ENCODE measurements at regions not wholly inside any gene's neighbourhood (a gene's known extent, or its start where the extent isn't known, plus 50 kb on each side); places are given as distances from the start of the nearest gene placed in this dataset.
"Not testable (repeated sequence)": the region's sequence is repeated elsewhere in the genome, so short reads cannot be mapped to it uniquely, and the experiment has no call there.

GRCh38 chr9:38482918-38483592, 58.8 kb upstream of the IGFBPL1 start:
- 98% methylated on average over 7 of the region's 10 CpGs for WGBS (ENCODE audit: insufficient coverage)
- H3K36me3 ChIP-seq (ENCODE audit: control insufficient read depth in 4 of 4, insufficient read depth in 4 of 4, low read length in 3 of 4): no peaks in the 10 kb centered on the region
- peaks cover 0 to 3% (median 0%) of the 10 kb centered on the region in 5 experiments for H3K9me3 ChIP-seq (ENCODE audit: control extremely low read depth in 1 of 5, control insufficient read depth in 4 of 5, insufficient read depth in 2 of 5, low read depth in 1 of 5, low read length in 4 of 5)
- no peaks in the 10 kb centered on the region for H3K4me1 ChIP-seq (ENCODE audit: control extremely low read depth in 1 of 4, control insufficient read depth in 4 of 4, insufficient read depth in 4 of 4, low read length in 3 of 4)
- H3K27me3 ChIP-seq (replicated peaks in 2 of 5; ENCODE audit: control insufficient read depth in 4 of 5, insufficient read depth in 5 of 5, low read length in 4 of 5): peaks cover 0 to 11% (median 0%) of the 10 kb centered on the region in 5 experiments
- no peak for DNase-seq
- H3K4me3 ChIP-seq (ENCODE audit: control insufficient read depth in 1 of 7, extremely low read depth in 1 of 7, insufficient read depth in 4 of 7, low read depth in 2 of 7, low read length in 6 of 7): no peak overlapping the region
- H3K27ac ChIP-seq (ENCODE audit: insufficient read depth in 1 of 2, low read depth in 1 of 2, low read length in 2 of 2, poor library complexity in 1 of 2, severe bottlenecking in 2 of 2): no peak overlapping the region
- CTCF ChIA-PET: no interaction called here
- POLR2A ChIA-PET: interaction anchor here (0.9 kb wide), 1 partner anchor 17 kb away, joined by 3 read pairs; no protein-coding TSS in a partner anchor

DNA sequence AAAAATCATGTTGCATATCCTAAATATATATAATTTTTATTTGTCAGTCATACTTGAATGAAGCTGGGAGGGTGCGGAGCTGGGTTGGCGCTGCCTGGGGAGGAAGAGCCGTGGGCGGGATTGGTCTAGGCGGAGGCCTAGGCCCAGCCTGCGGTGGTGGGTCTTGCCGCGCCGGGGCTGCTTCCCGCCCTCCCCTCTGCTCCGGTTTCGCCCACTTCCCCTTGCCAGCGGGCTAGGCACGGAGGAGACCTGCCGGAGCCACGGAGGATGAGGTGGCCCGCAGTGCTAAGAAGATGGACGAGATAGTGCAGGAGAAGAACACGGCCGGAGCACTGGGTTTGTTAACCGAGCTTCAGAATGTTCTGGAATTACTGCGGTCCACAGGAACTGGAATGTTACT, 54.0 kb upstream of the IGFBPL1 start:
- WGBS (ENCODE audit: insufficient coverage): 97% methylated on average over 16 of the region's 22 CpGs
- ChIA-PET CTCF (no interaction called here), POLR2A (no interaction called here)
- no peak for DNase-seq
- Histone ChIP-seq H3K36me3 (ENCODE audit: control insufficient read depth in 4 of 4, insufficient read depth in 4 of 4, low read length in 3 of 4) (no peaks in the 10 kb centered on the region), H3K4me3 (ENCODE audit: control insufficient read depth in 1 of 7, extremely low read depth in 1 of 7, insufficient read depth in 4 of 7, low read depth in 2 of 7, low read length in 6 of 7) (no peak overlapping the region), H3K4me1 (ENCODE audit: control extremely low read depth in 1 of 4, control insufficient read depth in 4 of 4, insufficient read depth in 4 of 4, low read length in 3 of 4) (no peaks in the 10 kb centered on the region), H3K27me3 (replicated peaks in 2 of 5; ENCODE audit: control insufficient read depth in 4 of 5, insufficient read depth in 5 of 5, low read length in 4 of 5) (no peaks in the 10 kb centered on the region), H3K9me3 (ENCODE audit: control extremely low read depth in 1 of 5, control insufficient read depth in 4 of 5, insufficient read depth in 2 of 5, low read depth in 1 of 5, low read length in 4 of 5) (peaks cover 0 to 5% (median 0%) of the 10 kb centered on the region in 5 experiments), H3K27ac (ENCODE audit: insufficient read depth in 1 of 2, low read depth in 1 of 2, low read length in 2 of 2, poor library complexity in 1 of 2, severe bottlenecking in 2 of 2) (no peak overlapping the region)

- WGBS (ENCODE audit: insufficient coverage): 100% methylated on average over 1 of the region's 4 CpGs
- H3K27ac ChIP-seq (ENCODE audit: insufficient read depth in 1 of 2, low read depth in 1 of 2, low read length in 2 of 2, poor library complexity in 1 of 2, severe bottlenecking in 2 of 2); H3K36me3 ChIP-seq (ENCODE audit: control insufficient read depth in 4 of 4, insufficient read depth in 4 of 4, low read length in 3 of 4); CTCF ChIA-PET; H3K9me3 ChIP-seq (ENCODE audit: control extremely low read depth in 1 of 5, control insufficient read depth in 4 of 5, insufficient read depth in 2 of 5, low read depth in 1 of 5, low read length in 4 of 5); H3K4me1 ChIP-seq (ENCODE audit: control extremely low read depth in 1 of 4, control insufficient read depth in 4 of 4, insufficient read depth in 4 of 4, low read length in 3 of 4); H3K4me3 ChIP-seq (ENCODE audit: control insufficient read depth in 1 of 7, extremely low read depth in 1 of 7, insufficient read depth in 4 of 7, low read depth in 2 of 7, low read length in 6 of 7); H3K27me3 ChIP-seq (replicated peaks in 2 of 5; ENCODE audit: control insufficient read depth in 4 of 5, insufficient read depth in 5 of 5, low read length in 4 of 5); DNase-seq; POLR2A ChIA-PET: not testable (repeated sequence)
Measured at GRCh38 chr9:38474476-38474875, 50.2 kb upstream of the IGFBPL1 start.

Measured in common myeloid progenitor, CD34-positive (primary cell).